GM18505 (cell line): ENCODE measurements at regions not wholly inside any gene's neighbourhood (a gene's known extent, or its start where the extent isn't known, plus 50 kb on each side); places are given as distances from the start of the nearest gene placed in this dataset.
"Not testable (repeated sequence)": the region's sequence is repeated elsewhere in the genome, so short reads cannot be mapped to it uniquely, and the experiment has no call there.

Experiments
- ATAC-seq: cut with Tn5 transposase; IDR thresholded peaks from one replicate; pipeline ENCODE4 v1.9.1; 2021; ENCODE audit not compliant: unreplicated experiment
- POLR2A ChIP-seq: IDR thresholded peaks from 4 replicates; pipeline ENCODE4 v1.6.1; 2011; ENCODE audit warnings: borderline replicate concordance; ENCODE audit not compliant: insufficient read depth, insufficient read length; ENCODE audit errors: extremely low read depth

DNA sequence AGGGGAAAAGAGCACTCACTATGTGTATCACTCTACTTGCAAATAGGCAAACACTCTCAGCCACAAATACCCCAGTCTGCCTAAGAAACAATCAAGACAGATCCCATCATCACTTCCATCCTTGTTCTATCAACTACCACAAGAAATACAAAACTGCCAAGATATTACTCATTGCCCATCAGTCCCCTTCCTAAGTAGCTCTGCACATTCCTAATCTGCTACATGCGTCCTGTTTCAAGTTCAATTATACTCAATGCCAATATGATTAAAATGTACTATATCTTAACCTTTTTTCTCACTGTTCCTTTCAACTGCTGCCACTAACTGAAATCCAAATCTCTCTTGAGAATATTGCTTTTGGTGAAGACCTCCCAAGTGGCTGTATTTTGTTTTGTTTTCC lies 1688.4 kb downstream of the PLA2G4A start:
- no peak for TF ChIP-seq POLR2A
- ATAC-seq = no peak

DNA sequence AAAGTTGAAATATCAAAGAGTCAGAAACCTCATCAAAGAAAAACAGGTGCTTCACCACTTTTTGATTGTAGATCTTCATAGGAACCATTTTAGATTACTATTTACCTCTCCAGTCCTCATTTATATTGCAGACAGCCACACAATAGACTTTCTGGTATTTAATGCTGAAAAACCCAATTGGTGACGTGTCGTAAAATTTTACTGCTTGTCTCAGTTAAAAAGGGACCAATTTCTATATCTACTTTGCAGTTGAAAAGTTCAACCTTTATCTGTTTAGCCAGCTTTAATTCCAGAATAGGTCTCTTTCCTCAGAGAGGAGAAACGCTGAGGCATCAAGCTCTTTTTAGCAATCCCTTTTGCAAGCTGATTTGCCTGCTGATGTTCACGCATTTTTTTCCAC lies 1722.4 kb downstream of the PLA2G4A start:
- no peak for TF ChIP-seq POLR2A
- ATAC-seq = no peak

DNA sequence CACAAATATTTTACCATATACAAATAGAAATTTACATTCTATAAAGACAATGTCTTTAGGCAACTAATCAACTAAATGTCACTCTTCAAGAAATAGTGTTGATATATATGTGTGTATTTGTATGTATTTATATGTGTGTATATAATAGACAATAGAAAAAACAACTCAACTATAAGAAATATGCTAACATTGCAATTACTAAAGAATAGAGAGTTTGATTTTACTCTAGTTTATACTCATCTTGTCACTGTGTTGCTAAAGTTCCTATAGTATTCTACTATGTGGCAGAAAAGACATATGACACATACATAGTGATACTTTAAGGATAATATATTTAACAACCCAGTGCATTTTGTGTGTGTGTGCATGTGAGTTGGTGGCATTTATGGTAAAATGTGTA lies 1728.3 kb downstream of the PLA2G4A start:
- no peak for ATAC-seq
- TF ChIP-seq POLR2A = no peak

DNA sequence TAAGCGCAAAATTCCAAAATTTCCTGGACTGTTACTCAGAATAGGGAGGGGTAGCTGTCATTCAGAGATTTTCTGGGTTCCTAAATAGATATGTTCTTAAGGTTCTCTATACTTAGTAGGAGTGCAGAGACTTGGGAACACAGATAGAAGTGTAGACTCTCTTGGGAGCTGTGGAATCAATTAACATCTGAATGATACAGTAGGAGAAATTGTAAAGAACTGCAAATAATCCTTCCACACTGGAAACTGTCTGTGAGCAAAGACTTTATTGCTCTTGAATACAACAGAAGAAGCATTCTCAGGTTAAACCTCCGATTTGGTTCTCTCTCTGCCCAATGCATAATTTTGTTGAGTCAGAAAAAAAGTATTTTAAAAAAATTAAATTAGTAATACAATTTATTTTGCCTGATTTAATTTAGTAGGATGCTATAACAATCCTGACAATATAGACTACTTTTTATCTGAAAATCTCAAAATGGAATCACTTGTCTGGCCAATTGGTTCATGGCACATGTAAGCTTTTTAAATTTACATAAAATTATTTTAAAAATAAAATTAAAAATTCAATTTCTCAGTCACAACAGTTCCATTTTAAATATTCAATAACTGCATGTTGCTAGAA lies 1754.3 kb downstream of the PLA2G4A start:
- TF ChIP-seq POLR2A = no peak
- ATAC-seq = no peak

DNA sequence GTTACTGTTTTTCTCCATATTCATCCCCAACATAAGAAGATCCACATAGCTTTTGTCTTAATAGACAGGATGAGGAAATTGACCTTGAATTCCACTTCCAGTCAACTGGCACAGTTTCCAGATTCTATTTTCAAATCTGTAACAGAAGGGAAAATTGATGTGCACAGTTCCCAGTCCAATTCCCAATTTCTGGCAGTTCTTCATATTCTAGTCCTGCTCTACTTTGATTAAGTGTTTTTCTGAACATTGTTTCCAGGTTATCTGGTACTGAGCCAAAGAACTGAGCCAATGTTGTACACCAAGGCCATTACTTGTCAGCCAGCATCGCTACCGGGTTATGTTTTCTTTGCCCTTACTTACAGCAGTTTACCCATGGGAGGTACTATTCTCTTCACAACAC lies 1755.4 kb downstream of the PLA2G4A start:
- no peak for TF ChIP-seq POLR2A
- no peak for ATAC-seq

DNA sequence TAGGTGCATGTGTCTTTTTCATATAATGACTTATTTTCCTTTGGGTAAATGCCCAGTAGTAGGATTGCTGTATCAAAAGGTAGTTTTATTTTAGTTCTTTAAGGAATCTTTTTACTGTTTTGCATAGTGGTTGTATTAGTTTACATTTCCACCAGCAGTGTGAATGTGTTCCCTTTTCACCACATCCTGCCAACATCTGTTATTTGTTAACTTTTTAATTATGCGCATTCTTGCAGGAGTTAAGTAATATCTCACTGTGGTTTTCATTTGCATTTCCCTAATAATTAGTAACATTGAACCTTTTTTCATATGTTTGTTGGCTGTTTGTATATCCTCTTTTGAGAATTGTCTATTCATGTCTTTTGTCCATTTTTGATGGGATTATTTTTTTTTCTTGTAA lies 1761.9 kb downstream of the PLA2G4A start:
- ATAC-seq = no peak
- no peak for TF ChIP-seq POLR2A

DNA sequence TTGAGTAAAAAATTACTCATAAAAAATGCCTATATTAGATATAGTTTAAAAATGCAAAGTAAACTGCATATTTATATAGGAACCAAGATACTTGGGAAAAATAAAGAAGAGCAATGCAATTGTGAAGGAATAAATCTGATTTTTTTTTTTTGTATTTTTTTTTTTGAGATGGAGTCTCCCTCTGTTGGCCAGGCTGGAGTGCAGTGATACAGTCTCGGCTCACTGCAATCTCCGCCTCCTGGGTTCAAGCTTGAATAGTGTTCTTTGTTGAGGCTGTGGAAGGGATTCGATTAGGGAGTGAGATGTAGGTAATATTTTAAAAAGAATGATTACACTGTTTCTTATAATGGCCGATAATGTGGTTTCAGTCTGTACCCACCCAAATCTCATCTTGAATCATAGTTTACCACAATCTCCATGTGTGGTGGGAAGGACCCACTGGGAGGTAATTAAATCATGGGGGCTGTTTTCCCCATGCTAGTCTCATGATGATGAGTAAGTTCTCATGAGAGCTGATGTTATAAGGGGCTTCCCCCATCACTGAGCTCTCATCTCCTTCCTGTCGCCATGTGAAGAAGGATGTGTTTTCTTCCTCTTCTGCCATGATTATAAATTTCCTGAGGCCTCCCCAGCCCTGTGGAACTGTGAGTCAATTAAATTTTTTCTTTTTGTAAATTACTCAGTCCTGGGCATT lies 1765.9 kb downstream of the PLA2G4A start:
- no peak for TF ChIP-seq POLR2A

DNA sequence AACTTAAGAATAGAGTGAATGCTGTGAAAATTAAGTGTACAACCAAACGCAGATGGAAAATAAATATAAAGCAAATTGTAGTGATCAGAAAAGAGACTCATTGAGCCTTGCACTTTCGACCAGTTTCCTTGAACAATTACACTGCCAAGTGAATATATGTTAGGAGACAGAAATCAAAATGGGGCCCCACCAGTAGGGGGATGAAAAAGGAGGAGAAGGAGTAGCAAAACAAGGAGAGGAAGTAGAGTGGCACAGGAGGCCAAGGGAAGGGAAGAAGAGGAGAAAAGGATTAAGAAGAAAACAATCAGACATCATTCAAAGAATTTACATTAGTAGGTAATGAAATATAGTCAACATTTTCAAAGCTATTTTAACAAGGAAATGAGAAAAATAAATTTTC lies 1770.6 kb downstream of the PLA2G4A start:
- ATAC-seq = no peak
- TF ChIP-seq POLR2A = no peak

More for the DNA sequence above, 1765.9 kb downstream of the PLA2G4A start:
- ATAC-seq = no peak

DNA sequence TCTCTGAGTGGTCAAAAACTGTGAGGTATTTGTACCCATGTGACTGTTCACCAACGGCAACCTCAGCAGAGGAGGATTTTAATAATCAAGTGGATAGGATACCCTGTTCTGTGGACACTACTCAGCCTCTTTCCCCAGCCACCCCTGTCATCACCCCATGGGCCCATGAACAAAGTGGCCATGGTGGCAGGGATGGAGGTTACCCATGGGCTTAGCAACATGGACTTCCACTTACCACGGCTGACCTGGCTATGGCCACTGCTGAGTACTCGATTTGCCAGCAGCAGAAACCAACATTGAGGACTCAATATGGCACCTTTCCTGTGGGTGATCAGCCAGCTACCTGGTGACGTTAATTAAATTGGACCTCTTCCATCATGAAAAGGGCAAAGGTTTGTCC lies 1782.7 kb downstream of the PLA2G4A start:
- ATAC-seq = no peak
- TF ChIP-seq POLR2A = no peak

DNA sequence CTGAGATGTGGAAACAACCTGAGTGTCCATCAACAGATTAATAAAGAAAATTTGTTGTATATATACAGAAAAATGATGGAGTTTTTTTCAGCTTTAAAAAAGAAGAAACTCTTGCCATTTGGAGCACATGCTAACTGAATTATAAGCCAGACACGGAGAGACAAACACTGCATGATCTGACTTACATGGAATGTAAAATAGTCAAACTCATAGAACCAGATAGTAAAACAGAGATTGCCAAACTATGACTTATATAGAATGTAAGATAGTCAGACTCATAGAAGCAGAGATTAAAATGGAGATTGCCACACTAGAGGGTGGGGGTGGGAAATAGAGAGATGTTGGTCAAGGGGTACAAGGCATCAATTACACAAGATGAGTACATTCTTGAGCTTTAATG lies 1786.6 kb downstream of the PLA2G4A start:
- no peak for ATAC-seq
- TF ChIP-seq POLR2A = no peak

DNA sequence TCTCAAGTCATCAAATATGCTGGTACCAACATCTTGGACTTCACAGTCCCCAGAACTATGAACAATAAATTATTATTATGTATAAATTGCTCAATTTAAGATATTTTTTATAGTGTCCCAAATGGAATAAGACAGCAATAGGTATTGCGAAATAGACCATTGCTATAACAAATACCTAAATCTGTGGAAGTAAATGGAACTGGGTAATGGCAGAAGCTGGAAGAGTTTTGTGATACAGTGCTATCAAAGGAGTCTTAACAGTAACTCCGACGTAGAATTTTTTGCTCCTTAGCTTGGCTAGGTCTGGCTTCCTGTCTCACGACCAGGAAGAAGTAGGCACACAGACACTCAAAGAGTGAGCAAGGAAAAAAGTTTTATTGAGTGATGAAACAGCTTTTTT lies 1791.5 kb downstream of the PLA2G4A start:
- TF ChIP-seq POLR2A = no peak
- ATAC-seq = no peak

DNA sequence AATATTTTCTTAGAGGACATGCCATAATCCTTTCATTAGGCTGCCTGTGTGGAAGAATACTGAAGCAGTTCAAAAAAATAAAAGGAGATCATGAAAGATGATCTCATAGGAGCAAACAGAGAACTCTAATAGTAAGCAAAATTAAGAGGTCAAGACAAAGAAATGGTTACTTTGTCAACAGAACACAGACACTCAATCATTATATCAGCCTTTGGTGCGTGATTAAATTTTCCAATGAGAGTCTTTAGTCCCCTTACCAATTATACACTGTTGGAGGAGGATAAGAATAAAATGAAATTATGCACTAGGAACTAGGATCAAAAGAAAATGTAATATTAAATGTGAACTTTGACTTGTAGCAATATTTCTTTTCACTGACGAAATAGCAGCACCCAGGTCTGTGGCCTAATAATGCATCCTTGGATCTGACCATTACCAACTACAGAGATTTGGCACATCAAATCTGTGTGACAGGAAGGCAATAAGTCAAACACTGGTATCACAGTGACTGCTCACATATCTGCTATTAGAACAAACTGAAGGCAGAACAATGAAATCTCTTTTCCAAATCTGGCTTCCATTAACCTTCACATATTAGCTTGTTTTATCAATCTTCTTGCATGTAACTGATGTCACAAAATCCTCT lies 1812.9 kb downstream of the PLA2G4A start:
- no peak for TF ChIP-seq POLR2A
- no peak for ATAC-seq

DNA sequence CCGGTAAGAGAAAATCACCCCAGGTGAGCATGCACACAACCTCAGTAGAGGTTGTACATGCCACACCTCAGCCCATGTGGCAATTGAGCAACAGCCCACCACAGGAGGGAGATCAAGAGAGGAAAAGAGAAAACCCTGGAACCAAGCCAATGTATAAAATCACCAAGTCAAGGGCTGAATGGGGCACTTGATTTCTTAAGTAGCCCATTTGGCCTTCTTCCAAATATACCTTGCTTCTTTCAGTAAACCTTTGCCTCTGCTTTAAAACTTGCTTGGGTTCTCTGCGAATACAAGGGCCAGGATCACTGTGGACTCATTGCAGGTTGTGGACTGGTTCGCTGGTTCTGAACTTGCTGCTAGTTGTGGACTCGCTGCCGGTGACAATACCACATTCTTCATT lies 1814.0 kb downstream of the PLA2G4A start:
- TF ChIP-seq POLR2A = no peak
- no peak for ATAC-seq

DNA sequence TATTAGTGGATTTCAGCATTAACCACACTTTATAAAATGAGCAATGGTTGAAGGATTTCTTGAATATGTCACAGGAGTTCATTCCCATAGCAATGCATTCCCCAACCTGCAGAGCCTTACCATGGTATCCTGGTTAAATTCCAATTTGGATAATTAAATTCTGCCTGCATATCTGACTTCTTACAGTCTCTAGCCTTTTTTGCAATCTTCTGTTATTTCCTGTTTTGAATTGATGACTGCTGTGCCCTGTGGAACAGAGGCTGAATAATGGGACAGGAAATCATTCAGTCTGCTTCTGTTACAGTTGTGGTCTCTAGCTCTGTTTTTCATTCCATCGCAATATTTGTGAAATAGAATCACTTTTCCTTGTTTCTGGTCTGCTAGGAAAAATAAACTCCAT lies 1823.9 kb downstream of the PLA2G4A start:
- no peak for ATAC-seq
- TF ChIP-seq POLR2A = no peak

DNA sequence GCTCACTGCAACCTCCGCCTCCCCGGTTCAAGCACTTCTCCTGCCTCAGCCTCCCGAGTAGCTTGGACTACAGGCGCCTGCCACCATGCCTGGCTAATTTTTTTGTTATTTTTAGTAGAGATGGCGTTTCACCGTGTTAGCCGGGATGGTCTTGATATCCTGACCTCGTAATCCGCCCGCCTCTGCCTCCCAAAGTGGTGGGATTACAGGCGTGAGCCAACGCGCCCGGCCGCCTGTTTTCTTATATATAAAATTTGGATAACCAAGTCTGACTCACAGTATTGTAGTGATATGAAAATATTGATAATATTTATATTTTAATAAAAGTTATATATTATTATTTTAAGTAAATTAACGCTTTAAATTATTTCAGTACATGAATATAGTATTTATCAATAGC lies 1821.7 kb downstream of the BRINP3 start:
- ATAC-seq = not testable (repeated sequence)
